ENCODE measurements at regions not wholly inside any gene's neighbourhood (a gene's known extent, or its start where the extent isn't known, plus 50 kb on each side); places are given as distances from the start of the nearest gene placed in this dataset.

DNA sequence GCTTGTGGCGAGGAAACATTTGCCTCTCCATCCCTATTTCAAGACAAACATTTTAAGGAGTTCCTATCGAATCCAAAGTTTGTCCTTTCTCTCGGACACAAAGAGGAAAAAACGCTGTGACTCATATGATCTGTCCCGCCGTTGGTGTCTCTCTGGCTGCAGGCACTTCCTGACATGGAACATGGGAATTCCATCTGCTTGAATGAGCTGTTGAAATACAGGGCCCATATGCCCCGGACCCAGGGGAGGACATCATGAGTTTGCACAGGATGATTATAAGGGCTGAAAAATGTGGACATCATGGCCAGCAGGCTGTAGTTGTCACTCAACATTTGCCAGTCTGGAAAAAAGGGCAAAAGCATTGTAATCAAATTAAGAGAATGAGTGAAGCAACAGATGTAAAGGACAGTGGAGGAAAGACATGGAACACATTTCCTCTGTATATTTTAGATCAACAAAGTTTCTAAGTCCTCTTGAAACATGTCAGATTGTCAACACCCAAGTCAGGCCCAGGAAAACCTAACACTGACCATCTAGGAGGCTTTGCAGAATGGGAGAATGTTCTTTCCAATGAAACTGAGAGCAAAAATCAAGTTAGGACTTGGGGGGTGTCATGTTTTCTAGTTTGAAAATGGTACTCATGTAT, 103.2 kb upstream of the SMIM21 start:
- DNase-seq (ENCODE audit: low spot score) (no peak), ATAC-seq (ENCODE audit: insufficient number of reproducible peaks, low FRiP score, low read depth) (no peak)
- TF ChIP-seq, protein P1, sequence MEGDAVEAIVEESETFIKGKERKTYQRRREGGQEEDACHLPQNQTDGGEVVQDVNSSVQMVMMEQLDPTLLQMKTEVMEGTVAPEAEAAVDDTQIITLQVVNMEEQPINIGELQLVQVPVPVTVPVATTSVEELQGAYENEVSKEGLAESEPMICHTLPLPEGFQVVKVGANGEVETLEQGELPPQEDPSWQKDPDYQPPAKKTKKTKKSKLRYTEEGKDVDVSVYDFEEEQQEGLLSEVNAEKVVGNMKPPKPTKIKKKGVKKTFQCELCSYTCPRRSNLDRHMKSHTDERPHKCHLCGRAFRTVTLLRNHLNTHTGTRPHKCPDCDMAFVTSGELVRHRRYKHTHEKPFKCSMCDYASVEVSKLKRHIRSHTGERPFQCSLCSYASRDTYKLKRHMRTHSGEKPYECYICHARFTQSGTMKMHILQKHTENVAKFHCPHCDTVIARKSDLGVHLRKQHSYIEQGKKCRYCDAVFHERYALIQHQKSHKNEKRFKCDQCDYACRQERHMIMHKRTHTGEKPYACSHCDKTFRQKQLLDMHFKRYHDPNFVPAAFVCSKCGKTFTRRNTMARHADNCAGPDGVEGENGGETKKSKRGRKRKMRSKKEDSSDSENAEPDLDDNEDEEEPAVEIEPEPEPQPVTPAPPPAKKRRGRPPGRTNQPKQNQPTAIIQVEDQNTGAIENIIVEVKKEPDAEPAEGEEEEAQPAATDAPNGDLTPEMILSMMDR (IDR thresholded peaks at IDR 0.05) = no peak
- Histone ChIP-seq H3K4me3 (no peak overlapping the region), H3K27ac (no peak overlapping the region), H3K36me3 (no peaks in the 10 kb centered on the region), H3K9me3 (no peaks in the 10 kb centered on the region), H3K4me1 (ENCODE audit: control insufficient read depth in 1 of 2, low read depth in 2 of 2) (no peaks in the 10 kb centered on the region), H3K27me3 (replicated peaks; ENCODE audit: insufficient read depth) (no peaks in the 10 kb centered on the region)

DNA sequence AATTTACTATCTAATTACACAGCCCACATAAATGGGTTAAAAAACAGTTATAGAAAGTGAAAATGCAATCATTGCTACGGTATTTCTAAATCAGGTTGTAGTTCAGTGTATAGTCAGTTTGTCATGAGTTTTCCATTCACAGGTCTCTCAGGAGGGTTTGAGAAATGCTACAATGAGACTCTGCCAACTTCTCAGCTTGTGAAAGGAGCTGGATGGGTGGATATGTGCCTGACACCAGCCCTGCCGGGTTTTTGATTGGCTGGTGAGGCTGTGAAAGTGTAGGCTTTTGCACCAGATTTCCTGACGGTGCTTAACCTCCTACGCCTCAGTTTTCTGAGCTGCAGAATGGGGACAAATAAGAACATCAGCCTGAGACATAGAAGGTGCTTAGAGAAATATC, 102.6 kb upstream of the SMIM21 start:
- DNase-seq (ENCODE audit: low spot score) (no peak), ATAC-seq (ENCODE audit: insufficient number of reproducible peaks, low FRiP score, low read depth) (no peak)
- Histone ChIP-seq H3K27ac (no peak overlapping the region), H3K27me3 (replicated peaks; ENCODE audit: insufficient read depth) (no peaks in the 10 kb centered on the region), H3K9me3 (no peaks in the 10 kb centered on the region), H3K36me3 (no peaks in the 10 kb centered on the region), H3K4me1 (ENCODE audit: control insufficient read depth in 1 of 2, low read depth in 2 of 2) (no peaks in the 10 kb centered on the region), H3K4me3 (no peak overlapping the region)
- TF ChIP-seq, protein P1 (IDR thresholded peaks at IDR 0.05) = no peak

DNA sequence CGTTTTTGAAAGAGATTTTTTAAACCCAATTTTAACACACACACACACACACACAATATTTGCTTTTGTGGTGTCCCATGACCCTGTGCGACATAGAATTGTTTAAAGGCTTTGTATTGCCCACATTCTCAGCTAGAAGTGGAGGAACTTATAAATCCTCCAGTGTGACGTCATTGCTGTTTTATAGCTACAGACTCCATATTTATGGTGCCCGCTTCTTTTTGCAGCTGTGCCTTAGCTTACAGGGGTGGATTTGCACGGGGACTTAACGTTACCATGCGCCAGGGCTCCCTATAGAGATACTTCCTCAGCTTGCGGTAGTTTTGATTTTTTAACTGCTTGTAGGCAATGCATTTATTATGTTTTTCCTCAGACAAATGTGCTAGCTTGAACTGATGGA, 101.9 kb upstream of the SMIM21 start:
- Histone ChIP-seq H3K27me3 (replicated peaks; ENCODE audit: insufficient read depth) (no peaks in the 10 kb centered on the region), H3K27ac (no peak overlapping the region), H3K4me3 (no peak overlapping the region), H3K4me1 (ENCODE audit: control insufficient read depth in 1 of 2, low read depth in 2 of 2) (no peaks in the 10 kb centered on the region), H3K9me3 (no peaks in the 10 kb centered on the region), H3K36me3 (no peaks in the 10 kb centered on the region)
- TF ChIP-seq, protein P1 (IDR thresholded peaks at IDR 0.05) = no peak
- no peak for ATAC-seq (ENCODE audit: insufficient number of reproducible peaks, low FRiP score, low read depth)
- DNase-seq (ENCODE audit: low spot score) = no peak

DNA sequence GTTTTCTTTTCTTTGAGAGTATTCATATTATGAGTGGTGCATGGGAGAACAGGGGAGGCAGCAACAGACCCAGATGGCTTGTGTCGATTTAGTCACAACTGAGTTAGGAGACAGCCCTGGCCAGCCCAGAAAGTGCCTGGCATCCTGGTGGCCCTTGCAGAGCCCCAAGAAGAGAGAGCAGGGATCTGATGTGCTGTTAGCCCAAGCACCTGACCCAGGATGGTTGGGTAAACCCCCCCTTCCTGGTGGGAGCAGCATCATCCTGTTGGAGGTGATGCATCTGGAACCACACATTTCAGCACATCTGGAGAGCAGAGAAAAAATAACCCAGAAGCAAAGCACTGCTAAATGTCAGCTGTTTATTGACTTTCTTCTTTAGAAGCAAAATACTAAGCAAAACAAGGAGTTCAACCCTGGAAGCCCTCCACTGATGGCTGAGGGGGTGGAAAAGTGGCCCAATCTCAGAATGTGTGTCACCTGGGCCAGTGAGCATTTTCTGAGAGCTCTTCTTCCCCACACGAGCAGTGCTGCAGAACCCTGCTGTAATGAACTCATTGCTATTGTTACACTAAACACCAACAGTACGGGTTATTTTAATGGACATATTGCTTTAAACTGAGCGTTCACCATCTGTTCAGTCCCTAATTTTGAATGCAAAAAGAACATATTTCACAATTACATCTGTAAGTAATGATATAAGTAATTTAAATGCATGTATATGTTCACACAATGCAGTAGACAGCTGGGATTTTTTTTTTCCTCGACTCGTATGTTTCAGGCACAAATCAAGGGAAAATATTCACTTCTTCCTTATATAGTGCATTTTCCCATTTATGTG, 100.6 kb upstream of the SMIM21 start:
- no peak for ATAC-seq (ENCODE audit: insufficient number of reproducible peaks, low FRiP score, low read depth)
- TF ChIP-seq, protein P1 (IDR thresholded peaks at IDR 0.05) = no peak

DNA sequence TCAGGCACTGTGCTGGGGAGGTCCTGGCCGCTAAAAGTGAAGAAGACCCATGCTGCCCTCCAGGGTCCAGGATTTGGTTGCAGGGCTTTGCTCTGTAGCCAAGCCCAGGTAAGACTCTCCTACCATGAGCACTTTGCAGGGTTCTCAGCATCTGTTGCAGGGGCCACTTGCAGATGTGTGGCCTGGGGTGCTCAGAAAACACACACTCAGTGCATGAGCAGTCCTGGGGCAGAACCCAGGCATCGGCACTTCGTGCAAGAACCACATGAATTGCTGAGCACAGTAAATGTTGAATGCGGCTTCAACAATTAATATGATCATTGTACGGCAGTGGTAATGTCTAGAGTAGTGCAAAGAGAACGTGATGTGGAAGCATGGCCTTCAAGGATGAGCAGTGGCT, 98.5 kb upstream of the SMIM21 start:
- Histone ChIP-seq H3K9me3 (no peaks in the 10 kb centered on the region), H3K4me1 (ENCODE audit: control insufficient read depth in 1 of 2, low read depth in 2 of 2) (no peaks in the 10 kb centered on the region), H3K4me3 (no peak overlapping the region), H3K27ac (no peak overlapping the region), H3K36me3 (no peaks in the 10 kb centered on the region), H3K27me3 (replicated peaks; ENCODE audit: insufficient read depth) (no peaks in the 10 kb centered on the region)
- TF ChIP-seq, protein P1 (IDR thresholded peaks at IDR 0.05) = no peak
- ATAC-seq (ENCODE audit: insufficient number of reproducible peaks, low FRiP score, low read depth) (no peak), DNase-seq (ENCODE audit: low spot score) (no peak)

More for the DNA sequence above, 100.6 kb upstream of the SMIM21 start:
- no peaks in the 10 kb centered on the region for H3K27me3 ChIP-seq (replicated peaks; ENCODE audit: insufficient read depth)
- H3K9me3 ChIP-seq = no peaks in the 10 kb centered on the region
- no peak overlapping the region for H3K4me3 ChIP-seq
- no peak overlapping the region for H3K27ac ChIP-seq
- DNase-seq (ENCODE audit: low spot score) = no peak
- H3K4me1 ChIP-seq (ENCODE audit: control insufficient read depth in 1 of 2, low read depth in 2 of 2) = no peaks in the 10 kb centered on the region
- H3K36me3 ChIP-seq = no peaks in the 10 kb centered on the region

Measured in thoracic aorta (tissue), 2 donors.